SK-N-MC (cell line): ENCODE measurements at regions not wholly inside any gene's neighbourhood (a gene's known extent, or its start where the extent isn't known, plus 50 kb on each side); places are given as distances from the start of the nearest gene placed in this dataset.
"Not testable (repeated sequence)": the region's sequence is repeated elsewhere in the genome, so short reads cannot be mapped to it uniquely, and the experiment has no call there.

Experiments
- DNase-seq: peaks from one replicate; pipeline ENCODE4 v3.0.0-alpha.2; 2011; ENCODE audit warnings: low read depth, low spot score
- H3K27ac ChIP-seq: fragments of 200-600 bp; sonication (generic); 2 replicates; pipeline ENCODE4 v1.5.1; 2016; ENCODE audit warnings: mixed run types
- H3K36me3 ChIP-seq: fragments of 200-600 bp; sonication (generic); 2 replicates; pipeline ENCODE4 v1.6.1; 2017; ENCODE audit warnings: antibody characterized with exemption, low read length, mixed read lengths; ENCODE audit not compliant: insufficient read depth
- H3K4me3 ChIP-seq: fragments of 200-600 bp; sonication (generic); 2 replicates; pipeline ENCODE4 v1.5.1; 2016
- H3K9ac ChIP-seq: fragments of 200-600 bp; sonication (generic); 2 replicates; pipeline ENCODE4 v1.8.0; 2017; ENCODE audit warnings: mixed run types, mixed read lengths; ENCODE audit not compliant: insufficient read length
- H3K9me3 ChIP-seq: fragments of 200-600 bp; sonication (generic); 2 replicates; pipeline ENCODE4 v1.6.1; 2017; ENCODE audit warnings: low read depth, mild to moderate bottlenecking, antibody characterized with exemption, low read length, moderate library complexity, mixed read lengths
- EZH2 ChIP-seq: fragments of 200-600 bp; sonication (generic); IDR thresholded peaks from one replicate; pipeline ENCODE4 v1.6.1; 2017; ENCODE audit warnings: antibody characterized with exemption
- FOXP2 ChIP-seq: optimal IDR thresholded peaks from 2 replicates; pipeline ENCODE3; 2011; ENCODE audit warnings: mild to moderate bottlenecking, moderate library complexity; ENCODE audit not compliant: insufficient read depth; ENCODE audit errors: extremely low read length, control extremely low read depth
- POLR2AphosphoS5 ChIP-seq: IDR thresholded peaks from 2 replicates; pipeline ENCODE4 v1.6.1; 2012; ENCODE audit warnings: mild to moderate bottlenecking, low read depth, low read length, borderline replicate concordance

GRCh38 chr5:61234019-61234418 is 71.8 kb upstream of the SMIM15 start:
- H3K4me3 ChIP-seq = no peak overlapping the region
- TF ChIP-seq FOXP2 (no peak), POLR2AphosphoS5 (no peak), EZH2 (no peak)
- no peaks in the 10 kb centered on the region for H3K9me3 ChIP-seq
- H3K36me3 ChIP-seq = no peaks in the 10 kb centered on the region
- DNase-seq = no peak
- no peak overlapping the region for H3K9ac ChIP-seq
- H3K27ac ChIP-seq = no peak overlapping the region

- not testable (repeated sequence) for H3K36me3 ChIP-seq, DNase-seq, H3K9me3 ChIP-seq, H3K9ac ChIP-seq, H3K4me3 ChIP-seq, H3K27ac ChIP-seq
Measured at GRCh38 chr5:61236715-61237114, 74.4 kb upstream of the SMIM15 start.

GRCh38 chr5:61245486-61245885 is 83.2 kb upstream of the SMIM15 start:
- Histone ChIP-seq H3K9me3 (no peaks in the 10 kb centered on the region), H3K27ac (peak overlapping the region; percentile 94), H3K4me3 (peak overlapping the region; percentile 73), H3K9ac (peak overlapping the region; percentile 65), H3K36me3 (no peaks in the 10 kb centered on the region)
- TF ChIP-seq FOXP2 = no peak
- peak; percentile 73 for DNase-seq

GRCh38 chr5:61245936-61246335 is 83.7 kb upstream of the SMIM15 start:
- no peak for DNase-seq
- Histone ChIP-seq H3K27ac (peak overlapping the region; percentile 94), H3K9me3 (no peaks in the 10 kb centered on the region), H3K9ac (peak overlapping the region; percentile 65), H3K4me3 (peak overlapping the region; percentile 73), H3K36me3 (no peaks in the 10 kb centered on the region)
- no peak for TF ChIP-seq FOXP2
- TF ChIP-seq EZH2 = no peak
- TF ChIP-seq POLR2AphosphoS5 = no peak

- no peaks in the 10 kb centered on the region for H3K36me3 ChIP-seq
- TF ChIP-seq FOXP2 (no peak), EZH2 (no peak), POLR2AphosphoS5 (no peak)
- no peak overlapping the region for H3K27ac ChIP-seq
- no peak overlapping the region for H3K4me3 ChIP-seq
- DNase-seq = no peak
- H3K9ac ChIP-seq = no peak overlapping the region
- H3K9me3 ChIP-seq = no peaks in the 10 kb centered on the region
Measured at GRCh38 chr5:61246768-61247307, 84.6 kb upstream of the SMIM15 start.

- H3K27ac ChIP-seq = no peak overlapping the region
- no peaks in the 10 kb centered on the region for H3K36me3 ChIP-seq
- no peak for DNase-seq
- no peaks in the 10 kb centered on the region for H3K9me3 ChIP-seq
- H3K4me3 ChIP-seq = no peak overlapping the region
- TF ChIP-seq EZH2 (no peak), FOXP2 (no peak), POLR2AphosphoS5 (no peak)
- H3K9ac ChIP-seq = no peak overlapping the region
Measured at GRCh38 chr5:61251874-61252642, 80.0 kb upstream of the ZSWIM6 start.

GRCh38 chr5:61252643-61252925 is 79.5 kb upstream of the ZSWIM6 start:
- TF ChIP-seq POLR2AphosphoS5 = no peak
- TF ChIP-seq FOXP2 = no peak
- TF ChIP-seq EZH2 = no peak
- DNase-seq = no peak
- no peaks in the 10 kb centered on the region for H3K9me3 ChIP-seq
- H3K9ac ChIP-seq = no peak overlapping the region
- H3K27ac ChIP-seq = no peak overlapping the region
- no peaks in the 10 kb centered on the region for H3K36me3 ChIP-seq
- no peak overlapping the region for H3K4me3 ChIP-seq

GRCh38 chr5:61253547-61253946 is 78.5 kb upstream of the ZSWIM6 start:
- no peak overlapping the region for H3K4me3 ChIP-seq
- no peak for DNase-seq
- no peak overlapping the region for H3K27ac ChIP-seq
- no peak overlapping the region for H3K9ac ChIP-seq
- H3K36me3 ChIP-seq = no peaks in the 10 kb centered on the region
- H3K9me3 ChIP-seq = no peaks in the 10 kb centered on the region; the same call in 1 of the 2 replicates
- TF ChIP-seq FOXP2 = no peak
- TF ChIP-seq POLR2AphosphoS5 = no peak
- no peak for TF ChIP-seq EZH2

- DNase-seq = no peak
- Histone ChIP-seq H3K4me3 (no peak overlapping the region), H3K9me3 (no peaks in the 10 kb centered on the region; the same call in 1 of the 2 replicates), H3K27ac (no peak overlapping the region), H3K9ac (no peak overlapping the region), H3K36me3 (no peaks in the 10 kb centered on the region)
- no peak for TF ChIP-seq EZH2
- no peak for TF ChIP-seq FOXP2
- TF ChIP-seq POLR2AphosphoS5 = no peak
Measured at GRCh38 chr5:61254969-61255555, 77.0 kb upstream of the ZSWIM6 start.

GRCh38 chr5:61256474-61256873 is 75.6 kb upstream of the ZSWIM6 start:
- no peak for DNase-seq
- H3K9me3 ChIP-seq = no peaks in the 10 kb centered on the region; the same call in 1 of the 2 replicates

More at GRCh38 chr5:61256474-61256873, 75.6 kb upstream of the ZSWIM6 start:
- no peak overlapping the region for H3K27ac ChIP-seq
- TF ChIP-seq POLR2AphosphoS5 = no peak
- TF ChIP-seq EZH2 = no peak
- no peak for TF ChIP-seq FOXP2
- H3K4me3 ChIP-seq = no peak overlapping the region
- no peak overlapping the region for H3K9ac ChIP-seq
- no peaks in the 10 kb centered on the region for H3K36me3 ChIP-seq
